Ascending aorta (tissue), 2 donors: ENCODE measurements at regions not wholly inside any gene's neighbourhood (a gene's known extent, or its start where the extent isn't known, plus 50 kb on each side); places are given as distances from the start of the nearest gene placed in this dataset.

Experiments
- DNase-seq, 2 donors: peaks; one replicate each; pipeline ENCODE4 v3.0.0-alpha.2; 2019; ENCODE audit warnings: low spot score in 2 of 2
- H3K27ac ChIP-seq, 2 donors: fragments of 200-600 bp; sonication (generic); one replicate each; pipeline ENCODE4 v1.5.1; 2016 to 2017; ENCODE audit warnings: mild to moderate bottlenecking in 1 of 2
- H3K27me3 ChIP-seq: fragments of 200-600 bp; sonication (generic); one replicate; pipeline ENCODE4 v1.5.1; 2017
- H3K36me3 ChIP-seq, 2 donors: fragments of 200-600 bp; sonication (generic); one replicate each; pipeline ENCODE4 v1.5.1; 2016
- H3K4me1 ChIP-seq, 2 donors: fragments of 200-600 bp; sonication (generic); one replicate each; pipeline ENCODE4 v1.5.1; 2016 to 2017; ENCODE audit warnings: mild to moderate bottlenecking in 1 of 2
- H3K4me3 ChIP-seq, 2 donors: fragments of 200-600 bp; sonication (generic); one replicate each; pipeline ENCODE4 v1.5.1; 2016 to 2017; ENCODE audit warnings: mild to moderate bottlenecking in 1 of 2
- H3K9me3 ChIP-seq, 2 donors: fragments of 200-600 bp; sonication (generic); one replicate each; pipeline ENCODE4 v1.5.1; 2016
- intact Hi-C: fragments of 100-400 bp; cut with DNase I; formaldehyde crosslinking; loops from one replicate; pipeline ENCODE4 v1.15.1; 2023
- TF ChIP-seq, protein P1 (sequence below), 3 experiments: fragments of 200-600 bp in 2 of 3; fragments of 450-650 bp in 1 of 3; sonication (generic) in 2 of 3; IDR thresholded peaks; one replicate each; pipeline ENCODE4 v1.5.1; 2016 to 2019; ENCODE audit warnings: antibody characterized with exemption in 3 of 3, mild to moderate bottlenecking in 1 of 3, moderate library complexity in 1 of 3

DNA sequence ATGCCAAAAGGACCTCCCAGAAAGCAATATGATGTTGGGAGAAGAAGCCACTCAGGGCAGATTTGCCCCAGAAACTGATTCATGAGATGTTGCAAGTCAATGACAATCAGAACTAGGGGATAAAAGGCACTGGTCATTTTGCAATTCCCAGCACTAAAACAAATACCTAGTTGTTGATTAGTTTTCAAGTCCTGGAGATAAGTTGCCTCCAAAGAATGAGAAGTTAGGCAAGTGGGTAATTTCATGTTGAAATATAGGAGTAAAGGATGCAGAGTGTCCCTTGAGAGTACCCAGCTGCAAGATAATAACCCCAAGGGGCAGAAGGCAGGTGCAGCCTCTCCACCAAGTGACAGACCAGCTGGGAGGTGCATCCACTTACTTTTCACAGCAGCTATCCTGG lies 363.6 kb downstream of the PBX1 start:
- Histone ChIP-seq H3K9me3 (no peaks in the 10 kb centered on the region), H3K4me1 (no peaks in the 10 kb centered on the region), H3K4me3 (no peak overlapping the region), H3K27me3 (no peaks in the 10 kb centered on the region), H3K27ac (no peak overlapping the region), H3K36me3 (no peaks in the 10 kb centered on the region)
- intact Hi-C loops, result no loop called here
- TF ChIP-seq, protein P1, sequence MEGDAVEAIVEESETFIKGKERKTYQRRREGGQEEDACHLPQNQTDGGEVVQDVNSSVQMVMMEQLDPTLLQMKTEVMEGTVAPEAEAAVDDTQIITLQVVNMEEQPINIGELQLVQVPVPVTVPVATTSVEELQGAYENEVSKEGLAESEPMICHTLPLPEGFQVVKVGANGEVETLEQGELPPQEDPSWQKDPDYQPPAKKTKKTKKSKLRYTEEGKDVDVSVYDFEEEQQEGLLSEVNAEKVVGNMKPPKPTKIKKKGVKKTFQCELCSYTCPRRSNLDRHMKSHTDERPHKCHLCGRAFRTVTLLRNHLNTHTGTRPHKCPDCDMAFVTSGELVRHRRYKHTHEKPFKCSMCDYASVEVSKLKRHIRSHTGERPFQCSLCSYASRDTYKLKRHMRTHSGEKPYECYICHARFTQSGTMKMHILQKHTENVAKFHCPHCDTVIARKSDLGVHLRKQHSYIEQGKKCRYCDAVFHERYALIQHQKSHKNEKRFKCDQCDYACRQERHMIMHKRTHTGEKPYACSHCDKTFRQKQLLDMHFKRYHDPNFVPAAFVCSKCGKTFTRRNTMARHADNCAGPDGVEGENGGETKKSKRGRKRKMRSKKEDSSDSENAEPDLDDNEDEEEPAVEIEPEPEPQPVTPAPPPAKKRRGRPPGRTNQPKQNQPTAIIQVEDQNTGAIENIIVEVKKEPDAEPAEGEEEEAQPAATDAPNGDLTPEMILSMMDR (IDR thresholded peaks at IDR 0.05), result no peak
- DNase-seq, result no peak

GRCh38 chr1:164921493-164921892 lies 362.5 kb downstream of the PBX1 start:
- TF ChIP-seq, protein P1 (IDR thresholded peaks at IDR 0.05), result no peak
- H3K27ac ChIP-seq, result no peak overlapping the region
- H3K4me3 ChIP-seq, result no peak overlapping the region
- no peaks in the 10 kb centered on the region for H3K36me3 ChIP-seq
- DNase-seq, result no peak
- no peaks in the 10 kb centered on the region for H3K4me1 ChIP-seq
- intact Hi-C loops, result no loop called here
- H3K27me3 ChIP-seq, result no peaks in the 10 kb centered on the region
- no peaks in the 10 kb centered on the region for H3K9me3 ChIP-seq

GRCh38 chr1:164918140-164918539 lies 359.2 kb downstream of the PBX1 start:
- H3K4me1 ChIP-seq, result no peaks in the 10 kb centered on the region
- H3K4me3 ChIP-seq, result no peak overlapping the region
- H3K27ac ChIP-seq, result no peak overlapping the region
- DNase-seq, result no peak
- H3K36me3 ChIP-seq, result no peaks in the 10 kb centered on the region
- TF ChIP-seq, protein P1 (IDR thresholded peaks at IDR 0.05), result no peak
- H3K9me3 ChIP-seq, result no peaks in the 10 kb centered on the region
- intact Hi-C loops, result loop anchor here (5.0 kb wide), 1 partner anchor 311 kb away; no protein-coding TSS in a partner anchor
- H3K27me3 ChIP-seq, result no peaks in the 10 kb centered on the region

GRCh38 chr1:164914208-164914607 lies 355.2 kb downstream of the PBX1 start:
- Histone ChIP-seq H3K27me3 (no peaks in the 10 kb centered on the region), H3K4me1 (no peaks in the 10 kb centered on the region), H3K4me3 (no peak overlapping the region), H3K9me3 (no peaks in the 10 kb centered on the region), H3K36me3 (no peaks in the 10 kb centered on the region), H3K27ac (no peak overlapping the region)
- no peak for DNase-seq
- intact Hi-C loops, result no loop called here
- TF ChIP-seq, protein P1 (IDR thresholded peaks at IDR 0.05), result no peak

DNA sequence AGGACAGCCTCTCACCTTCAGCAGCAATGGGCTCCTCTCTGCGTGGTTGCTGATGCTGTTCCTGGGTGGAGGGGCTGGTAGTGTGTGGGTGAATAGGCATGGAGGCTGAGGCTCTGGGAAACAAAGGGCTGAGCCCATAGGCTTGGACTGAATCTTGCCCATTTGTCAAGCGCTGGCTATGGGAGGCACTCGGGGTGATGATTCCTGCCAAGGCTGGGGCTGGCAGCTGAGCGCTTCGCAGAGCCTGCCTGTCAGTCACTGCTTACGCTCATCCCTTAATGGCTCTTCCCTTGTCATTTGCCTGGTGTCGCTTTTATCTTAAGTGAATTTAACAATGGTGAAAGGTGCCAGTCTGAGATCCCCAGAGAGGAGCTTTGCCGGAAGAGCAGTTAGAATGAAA lies 353.3 kb downstream of the PBX1 start:
- TF ChIP-seq, protein P1 (IDR thresholded peaks at IDR 0.05), result no peak
- no peaks in the 10 kb centered on the region for H3K27me3 ChIP-seq
- no peaks in the 10 kb centered on the region for H3K36me3 ChIP-seq
- intact Hi-C loops, result no loop called here
- no peak overlapping the region for H3K4me3 ChIP-seq
- no peaks in the 10 kb centered on the region for H3K4me1 ChIP-seq
- DNase-seq, result no peak
- H3K9me3 ChIP-seq, result no peaks in the 10 kb centered on the region
- H3K27ac ChIP-seq, result no peak overlapping the region

GRCh38 chr1:164910671-164911070 lies 351.7 kb downstream of the PBX1 start:
- H3K36me3 ChIP-seq, result no peaks in the 10 kb centered on the region
- no peak for DNase-seq
- H3K4me1 ChIP-seq, result no peaks in the 10 kb centered on the region
- no peaks in the 10 kb centered on the region for H3K27me3 ChIP-seq
- no peaks in the 10 kb centered on the region for H3K9me3 ChIP-seq
- H3K4me3 ChIP-seq, result no peak overlapping the region
- TF ChIP-seq, protein P1 (IDR thresholded peaks at IDR 0.05), result no peak
- no peak overlapping the region for H3K27ac ChIP-seq
- intact Hi-C loops, result no loop called here
